Progenitor cell of endocrine pancreas (in vitro differentiated cells): ENCODE measurements at regions not wholly inside any gene's neighbourhood (a gene's known extent, or its start where the extent isn't known, plus 50 kb on each side); places are given as distances from the start of the nearest gene placed in this dataset.
"Not testable (repeated sequence)": the region's sequence is repeated elsewhere in the genome, so short reads cannot be mapped to it uniquely, and the experiment has no call there.

Experiments
- DNase-seq: peaks from one replicate; pipeline ENCODE4 v3.0.0; 2021; ENCODE audit warnings: low spot score; ENCODE audit not compliant: unreplicated experiment
- H3K27ac Mint-ChIP-seq: 2 replicates; pipeline ENCODE4 v1.8.0; 2021; ENCODE audit warnings: mild to moderate bottlenecking, moderate library complexity, mixed read lengths
- H3K27me3 Mint-ChIP-seq: 2 replicates; pipeline ENCODE4 v1.8.0; 2021; ENCODE audit warnings: mixed read lengths
- H3K36me3 Mint-ChIP-seq: 2 replicates; pipeline ENCODE4 v1.8.0; 2022; ENCODE audit warnings: mixed read lengths; ENCODE audit not compliant: insufficient read depth
- H3K4me1 Mint-ChIP-seq: 2 replicates; pipeline ENCODE4 v1.8.0; 2021; ENCODE audit warnings: low read depth, mixed read lengths
- H3K4me3 Mint-ChIP-seq: 2 replicates; pipeline ENCODE4 v1.8.0; 2021; ENCODE audit warnings: low read depth, mild to moderate bottlenecking, moderate library complexity, mixed read lengths
- H3K9me3 Mint-ChIP-seq: 2 replicates; pipeline ENCODE4 v1.8.0; 2021; ENCODE audit warnings: low read depth, mixed read lengths
- TF ChIP-seq, protein P1 (sequence below): fragments of 200-600 bp; sonication (generic); IDR thresholded peaks from one replicate; pipeline ENCODE4 v1.5.0; 2021; ENCODE audit warnings: antibody characterized with exemption, mild to moderate bottlenecking; ENCODE audit not compliant: unreplicated experiment

GRCh38 chr2:209298601-209299000 lies 125.2 kb upstream of the MAP2 start:
- DNase-seq = no peak
- H3K4me1 Mint-ChIP-seq = no peaks in the 10 kb centered on the region
- H3K27me3 Mint-ChIP-seq = peaks cover 51% of the 10 kb centered on the region
- H3K36me3 Mint-ChIP-seq = no peaks in the 10 kb centered on the region
- no peak overlapping the region for H3K27ac Mint-ChIP-seq
- H3K4me3 Mint-ChIP-seq = no peak overlapping the region
- H3K9me3 Mint-ChIP-seq = no peaks in the 10 kb centered on the region
- TF ChIP-seq, protein P1, sequence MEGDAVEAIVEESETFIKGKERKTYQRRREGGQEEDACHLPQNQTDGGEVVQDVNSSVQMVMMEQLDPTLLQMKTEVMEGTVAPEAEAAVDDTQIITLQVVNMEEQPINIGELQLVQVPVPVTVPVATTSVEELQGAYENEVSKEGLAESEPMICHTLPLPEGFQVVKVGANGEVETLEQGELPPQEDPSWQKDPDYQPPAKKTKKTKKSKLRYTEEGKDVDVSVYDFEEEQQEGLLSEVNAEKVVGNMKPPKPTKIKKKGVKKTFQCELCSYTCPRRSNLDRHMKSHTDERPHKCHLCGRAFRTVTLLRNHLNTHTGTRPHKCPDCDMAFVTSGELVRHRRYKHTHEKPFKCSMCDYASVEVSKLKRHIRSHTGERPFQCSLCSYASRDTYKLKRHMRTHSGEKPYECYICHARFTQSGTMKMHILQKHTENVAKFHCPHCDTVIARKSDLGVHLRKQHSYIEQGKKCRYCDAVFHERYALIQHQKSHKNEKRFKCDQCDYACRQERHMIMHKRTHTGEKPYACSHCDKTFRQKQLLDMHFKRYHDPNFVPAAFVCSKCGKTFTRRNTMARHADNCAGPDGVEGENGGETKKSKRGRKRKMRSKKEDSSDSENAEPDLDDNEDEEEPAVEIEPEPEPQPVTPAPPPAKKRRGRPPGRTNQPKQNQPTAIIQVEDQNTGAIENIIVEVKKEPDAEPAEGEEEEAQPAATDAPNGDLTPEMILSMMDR = no peak

- H3K27me3 Mint-ChIP-seq = peaks cover 57% of the 10 kb centered on the region
- H3K27ac Mint-ChIP-seq, DNase-seq, H3K4me3 Mint-ChIP-seq, H3K9me3 Mint-ChIP-seq, H3K4me1 Mint-ChIP-seq, H3K36me3 Mint-ChIP-seq: not testable (repeated sequence)
These were observed 124.4 kb upstream of the MAP2 start for GRCh38 chr2:209299478-209299877.

GRCh38 chr2:209300766-209301165 lies 123.1 kb upstream of the MAP2 start:
- not testable (repeated sequence) for H3K27ac Mint-ChIP-seq, H3K9me3 Mint-ChIP-seq, H3K4me1 Mint-ChIP-seq, H3K36me3 Mint-ChIP-seq, H3K4me3 Mint-ChIP-seq, DNase-seq
- H3K27me3 Mint-ChIP-seq = peaks cover 57% of the 10 kb centered on the region

DNA sequence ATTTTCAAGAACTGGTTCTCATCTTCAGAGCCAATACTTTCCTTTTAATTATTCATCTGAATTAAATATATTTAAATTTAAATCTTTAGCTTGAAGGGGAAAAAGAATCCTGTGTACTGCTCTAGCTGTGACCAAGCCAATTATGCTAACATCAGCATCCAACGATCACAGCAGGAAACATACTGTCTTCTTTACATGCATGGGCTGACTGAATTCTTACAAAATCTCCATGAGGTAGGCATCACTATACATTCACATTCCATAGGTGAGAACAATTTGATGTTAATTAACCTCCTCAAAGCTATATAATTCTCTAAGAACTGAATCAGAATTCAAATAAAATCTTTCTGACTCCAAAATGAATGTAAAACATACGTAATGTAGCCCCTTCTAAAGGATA lies 118.8 kb upstream of the MAP2 start:
- TF ChIP-seq, protein P1 = no peak
- DNase-seq = no peak
- Mint-ChIP-seq H3K4me1 (peaks cover 3% of the 10 kb centered on the region), H3K27me3 (peaks cover 37% of the 10 kb centered on the region), H3K4me3 (no peak overlapping the region), H3K27ac (no peak overlapping the region), H3K9me3 (no peaks in the 10 kb centered on the region), H3K36me3 (no peaks in the 10 kb centered on the region)

- Mint-ChIP-seq H3K36me3 (no peaks in the 10 kb centered on the region), H3K27ac (no peak overlapping the region), H3K4me3 (no peak overlapping the region), H3K27me3 (peaks cover 29% of the 10 kb centered on the region), H3K9me3 (no peaks in the 10 kb centered on the region), H3K4me1 (peaks cover 3% of the 10 kb centered on the region)
- TF ChIP-seq, protein P1 = no peak
- no peak for DNase-seq
These were observed 118.1 kb upstream of the MAP2 start for GRCh38 chr2:209305746-209306196.

GRCh38 chr2:209307161-209308001 lies 116.5 kb upstream of the MAP2 start:
- Mint-ChIP-seq H3K27ac (no peak overlapping the region), H3K27me3 (peaks cover 14% of the 10 kb centered on the region)
- TF ChIP-seq, protein P1 = no peak

More at GRCh38 chr2:209307161-209308001, 116.5 kb upstream of the MAP2 start:
- H3K4me3 Mint-ChIP-seq = no peak overlapping the region
- DNase-seq = no peak
- H3K36me3 Mint-ChIP-seq = no peaks in the 10 kb centered on the region
- no peaks in the 10 kb centered on the region for H3K9me3 Mint-ChIP-seq
- peaks cover 3% of the 10 kb centered on the region for H3K4me1 Mint-ChIP-seq
